ENCODE measurements at regions not wholly inside any gene's neighbourhood (a gene's known extent, or its start where the extent isn't known, plus 50 kb on each side); places are given as distances from the start of the nearest gene placed in this dataset.

GRCh38 chr6:134851548-134851947 is 98.4 kb downstream of the ALDH8A1 start:
- no peak for ATAC-seq
- intact Hi-C loops (cut with DNase I, micrococcal nuclease): no loop called here
- TF ChIP-seq, protein P1, sequence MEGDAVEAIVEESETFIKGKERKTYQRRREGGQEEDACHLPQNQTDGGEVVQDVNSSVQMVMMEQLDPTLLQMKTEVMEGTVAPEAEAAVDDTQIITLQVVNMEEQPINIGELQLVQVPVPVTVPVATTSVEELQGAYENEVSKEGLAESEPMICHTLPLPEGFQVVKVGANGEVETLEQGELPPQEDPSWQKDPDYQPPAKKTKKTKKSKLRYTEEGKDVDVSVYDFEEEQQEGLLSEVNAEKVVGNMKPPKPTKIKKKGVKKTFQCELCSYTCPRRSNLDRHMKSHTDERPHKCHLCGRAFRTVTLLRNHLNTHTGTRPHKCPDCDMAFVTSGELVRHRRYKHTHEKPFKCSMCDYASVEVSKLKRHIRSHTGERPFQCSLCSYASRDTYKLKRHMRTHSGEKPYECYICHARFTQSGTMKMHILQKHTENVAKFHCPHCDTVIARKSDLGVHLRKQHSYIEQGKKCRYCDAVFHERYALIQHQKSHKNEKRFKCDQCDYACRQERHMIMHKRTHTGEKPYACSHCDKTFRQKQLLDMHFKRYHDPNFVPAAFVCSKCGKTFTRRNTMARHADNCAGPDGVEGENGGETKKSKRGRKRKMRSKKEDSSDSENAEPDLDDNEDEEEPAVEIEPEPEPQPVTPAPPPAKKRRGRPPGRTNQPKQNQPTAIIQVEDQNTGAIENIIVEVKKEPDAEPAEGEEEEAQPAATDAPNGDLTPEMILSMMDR (IDR thresholded peaks at IDR 0.05): no peak
- Histone ChIP-seq H3K9me3 (no peaks in the 10 kb centered on the region), H3K4me1 (ENCODE audit: low read depth) (peaks cover 4% of the 10 kb centered on the region), H3K4me3 (no peak overlapping the region), H3K36me3 (ENCODE audit: low read depth) (no peaks in the 10 kb centered on the region)
- no peak for DNase-seq

DNA sequence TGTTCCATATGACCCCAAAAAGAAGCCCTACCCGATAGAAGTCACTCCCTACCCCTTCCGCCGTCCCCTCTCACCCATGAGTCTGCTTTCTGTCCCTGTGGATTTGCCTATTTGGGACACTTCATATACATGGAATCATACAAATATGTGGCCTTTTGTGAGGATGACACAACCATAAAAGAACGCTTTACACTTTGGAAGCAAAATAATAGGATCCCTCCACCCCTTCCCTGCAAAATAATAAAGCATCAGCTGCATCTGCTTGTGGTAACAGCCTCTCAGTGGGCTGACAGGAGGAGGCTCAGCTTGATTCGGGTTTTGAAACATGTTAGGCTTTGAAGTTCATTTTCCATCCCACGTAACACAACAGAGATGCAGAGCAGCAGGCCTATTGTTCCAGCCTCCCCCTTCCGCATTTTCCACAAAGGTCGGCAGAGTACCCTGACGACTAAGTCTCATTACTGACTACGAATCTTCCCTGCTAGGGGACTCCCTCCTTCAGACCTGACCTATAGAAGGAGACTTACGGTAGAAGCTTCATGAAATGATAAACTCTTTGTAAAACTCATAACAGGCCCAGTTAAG is 99.1 kb downstream of the ALDH8A1 start:
- Histone ChIP-seq H3K4me3 (no peak overlapping the region), H3K36me3 (ENCODE audit: low read depth) (no peaks in the 10 kb centered on the region), H3K9me3 (no peaks in the 10 kb centered on the region), H3K4me1 (ENCODE audit: low read depth) (peaks cover 4% of the 10 kb centered on the region)
- DNase-seq: no peak
- TF ChIP-seq, protein P1 (IDR thresholded peaks at IDR 0.05): no peak
- ATAC-seq: no peak
- intact Hi-C loops (cut with DNase I, micrococcal nuclease): no loop called here

GRCh38 chr6:134849920-134850447 is 99.9 kb downstream of the ALDH8A1 start:
- Histone ChIP-seq H3K4me3 (no peak overlapping the region), H3K36me3 (ENCODE audit: low read depth) (no peaks in the 10 kb centered on the region), H3K4me1 (ENCODE audit: low read depth) (peaks cover 4% of the 10 kb centered on the region), H3K9me3 (no peaks in the 10 kb centered on the region)
- no peak for DNase-seq
- TF ChIP-seq, protein P1 (IDR thresholded peaks at IDR 0.05): no peak
- intact Hi-C loops (cut with DNase I, micrococcal nuclease): no loop called here
- no peak for ATAC-seq

- no peaks in the 10 kb centered on the region for H3K9me3 ChIP-seq
- ATAC-seq (peak; percentile 85), DNase-seq (peak; percentile 46 to 60 (median 51))
- H3K4me3 ChIP-seq: no peak overlapping the region
- H3K4me1 ChIP-seq (ENCODE audit: low read depth): peaks cover 3% of the 10 kb centered on the region
- no peaks in the 10 kb centered on the region for H3K36me3 ChIP-seq (ENCODE audit: low read depth)
- TF ChIP-seq, protein P1 (IDR thresholded peaks at IDR 0.05): no peak
- intact Hi-C loops (cut with DNase I, micrococcal nuclease): no loop called here
These were observed 101.8 kb downstream of the ALDH8A1 start for GRCh38 chr6:134848076-134848475.

- H3K9me3 ChIP-seq: no peaks in the 10 kb centered on the region
- TF ChIP-seq, protein P1 (IDR thresholded peaks at IDR 0.05): no peak
- H3K4me3 ChIP-seq: no peak overlapping the region
- ATAC-seq (no peak), DNase-seq (no peak)
- H3K4me1 ChIP-seq (ENCODE audit: low read depth): no peaks in the 10 kb centered on the region
- intact Hi-C loops (cut with DNase I, micrococcal nuclease): no loop called here
- H3K36me3 ChIP-seq (ENCODE audit: low read depth): no peaks in the 10 kb centered on the region
These were observed 103.0 kb downstream of the ALDH8A1 start for GRCh38 chr6:134846865-134847264.

All from mucosa of descending colon (tissue), 3 donors.